ENCODE measurements at regions not wholly inside any gene's neighbourhood (a gene's known extent, or its start where the extent isn't known, plus 50 kb on each side); places are given as distances from the start of the nearest gene placed in this dataset.

DNA sequence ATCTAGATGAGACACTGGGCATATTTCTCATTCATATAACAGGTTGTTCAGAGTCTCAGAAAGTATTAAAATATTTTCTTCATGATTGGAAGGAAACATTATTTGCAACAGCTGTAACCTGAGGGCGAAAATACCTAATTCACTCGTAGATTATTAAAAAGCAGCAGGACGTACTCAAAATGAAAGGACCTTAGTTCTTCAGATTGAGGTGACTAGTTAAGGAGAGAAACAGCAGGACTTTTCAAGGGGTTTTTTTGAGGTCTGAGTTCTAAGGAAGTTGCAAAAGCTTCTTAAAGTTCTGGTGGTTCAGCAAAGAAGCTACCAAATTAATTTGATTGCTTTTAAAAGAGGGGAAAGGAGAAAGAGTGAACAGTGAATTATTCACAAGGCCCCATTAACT is 174.9 kb downstream of the TMEM161B start:
- TF ChIP-seq CTCF (IDR thresholded peaks at IDR 0.05; ENCODE audit: low read depth, low read length) = no peak
- no peak for TF ChIP-seq POLR2A (IDR thresholded peaks at IDR 0.05; ENCODE audit: extremely low read depth, insufficient read length)
- TF ChIP-seq MYC (IDR thresholded peaks at IDR 0.05; ENCODE audit: low read depth, low read length) = no peak
